Stimulated activated CD4-positive, alpha-beta T cell treated with anti-CD3 and anti-CD28 coated beads, Interleukin-1b, Interleukin-23, amount 100 ng/mL, for 1 hour (primary cell): ENCODE measurements at regions not wholly inside any gene's neighbourhood (a gene's known extent, or its start where the extent isn't known, plus 50 kb on each side); places are given as distances from the start of the nearest gene placed in this dataset.
"Not testable (repeated sequence)": the region's sequence is repeated elsewhere in the genome, so short reads cannot be mapped to it uniquely, and the experiment has no call there.

Source experiments
- DNase-seq, 2 donors: peaks; one replicate each; pipeline ENCODE4 v3.0.0-alpha.2; 2020; ENCODE audit warnings: low read depth in 2 of 2

DNA sequence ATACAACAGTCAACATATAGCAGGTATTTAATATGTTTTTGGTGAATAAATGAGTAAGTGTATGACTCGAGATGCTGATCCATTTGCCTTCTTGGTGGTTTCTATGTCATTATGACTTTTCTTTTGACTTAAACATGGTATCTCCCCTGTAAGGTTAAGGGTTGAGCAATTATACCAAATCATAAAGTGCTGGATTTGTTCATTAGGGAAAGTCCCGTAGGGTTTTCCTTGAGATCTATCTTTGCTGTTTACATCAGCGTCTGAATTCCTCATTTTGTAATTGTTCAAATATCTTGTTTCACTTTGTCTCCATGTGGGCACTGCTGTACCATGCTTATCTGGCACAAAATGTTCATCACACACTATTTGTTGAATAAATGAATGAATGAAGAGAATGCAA lies 562.6 kb downstream of the EDEM1 start:
- DNase-seq = no peak

DNA sequence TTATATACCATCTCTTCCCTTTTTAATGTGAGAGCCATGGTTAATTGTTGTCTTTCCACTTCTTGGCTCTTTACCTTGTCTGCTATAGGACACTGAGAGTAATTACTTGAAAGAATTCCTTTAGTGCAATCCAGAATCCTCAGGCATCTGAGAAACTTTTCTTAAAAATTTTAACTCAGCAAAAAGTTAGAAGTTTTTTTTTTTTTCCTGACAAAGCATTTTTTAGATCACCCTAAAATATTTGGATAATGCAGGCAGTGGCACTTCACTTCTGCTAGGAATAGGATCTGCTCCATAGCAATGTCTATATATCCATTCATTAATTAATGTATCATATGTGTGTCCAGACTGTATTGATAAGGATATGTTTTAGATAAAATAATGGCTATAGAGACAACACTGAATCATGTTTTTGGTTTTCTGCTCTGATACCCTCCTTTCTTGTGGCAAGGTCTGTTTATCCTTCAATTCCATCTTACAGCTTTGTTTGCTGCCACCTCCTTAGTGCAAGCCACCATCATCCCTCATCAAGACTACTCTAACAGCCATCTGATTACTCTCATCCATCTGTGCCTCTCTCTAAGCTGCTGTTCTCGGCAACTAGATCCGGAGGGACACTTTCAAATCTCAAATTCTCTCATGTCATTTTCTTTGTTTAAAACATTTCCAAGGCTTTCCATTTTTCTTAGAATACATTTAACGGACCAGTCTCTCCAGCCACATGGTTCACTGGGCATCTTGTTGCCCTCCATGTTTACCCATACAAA lies 563.5 kb downstream of the EDEM1 start:
- DNase-seq = no peak

DNA sequence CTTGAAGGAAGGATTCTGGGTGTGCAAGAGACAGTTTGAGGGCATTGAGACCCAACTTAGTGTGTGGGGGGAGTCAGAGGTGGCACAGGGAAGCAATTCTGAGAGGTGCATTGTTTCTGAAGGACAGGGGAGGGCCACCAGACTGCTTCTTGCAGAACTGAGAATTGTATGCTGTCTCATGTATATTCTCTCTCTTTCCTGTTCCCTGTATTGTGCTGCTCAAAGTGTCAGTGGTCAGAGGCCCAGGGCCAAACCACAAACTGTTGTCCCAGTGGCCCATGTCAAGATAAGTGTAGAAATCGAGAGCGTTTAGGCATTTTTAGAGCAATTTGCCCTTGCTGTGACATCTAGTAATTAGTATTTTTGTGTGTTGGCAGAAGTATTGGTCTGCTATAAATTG lies 567.1 kb downstream of the EDEM1 start:
- DNase-seq = no peak

DNA sequence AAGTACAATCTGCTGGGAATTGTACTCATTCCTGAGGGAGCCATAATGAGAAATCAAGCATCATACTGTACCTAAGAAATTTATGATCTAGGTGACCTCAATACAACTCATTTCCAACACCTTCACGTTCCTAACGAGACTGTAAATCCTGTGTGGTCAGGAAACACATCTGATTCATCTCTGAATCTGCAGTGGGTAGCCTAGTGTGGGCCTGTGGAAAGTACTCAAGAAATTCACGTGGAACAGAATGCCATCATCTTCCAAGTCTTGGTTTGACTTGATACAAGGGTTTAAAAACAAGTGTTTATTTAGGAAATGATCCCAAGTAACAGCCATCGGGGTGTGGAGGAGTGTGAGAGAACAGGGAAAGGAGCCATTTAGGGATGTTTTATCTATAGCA lies 568.9 kb downstream of the EDEM1 start:
- DNase-seq = no peak

DNA sequence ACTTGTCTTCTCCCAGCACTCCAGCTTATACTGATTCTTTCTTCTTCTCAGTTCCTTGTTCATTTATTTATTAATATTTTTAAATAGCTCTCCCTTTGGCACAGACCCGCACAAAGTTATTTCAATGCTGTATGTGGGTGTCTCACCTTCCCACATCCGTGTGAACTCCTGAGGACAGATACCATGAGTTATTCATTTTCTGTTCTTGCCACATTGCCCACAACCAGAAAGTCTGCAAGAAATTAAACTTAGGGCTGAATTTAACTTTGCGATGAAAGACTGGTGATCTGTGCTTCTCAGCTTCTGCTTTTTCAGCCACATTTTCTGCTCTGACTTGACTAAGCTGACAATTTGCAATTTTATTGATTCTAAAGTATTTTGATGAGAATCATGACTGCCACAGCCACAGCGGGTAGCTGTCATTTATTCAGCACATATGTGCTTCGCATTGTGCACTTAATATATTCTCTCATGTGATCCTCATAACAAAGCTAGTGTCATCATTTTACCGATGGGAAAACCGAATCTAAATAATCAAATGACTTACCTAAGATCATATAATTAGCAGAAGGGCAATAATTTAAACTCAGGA lies 569.8 kb downstream of the EDEM1 start:
- DNase-seq = no peak

DNA sequence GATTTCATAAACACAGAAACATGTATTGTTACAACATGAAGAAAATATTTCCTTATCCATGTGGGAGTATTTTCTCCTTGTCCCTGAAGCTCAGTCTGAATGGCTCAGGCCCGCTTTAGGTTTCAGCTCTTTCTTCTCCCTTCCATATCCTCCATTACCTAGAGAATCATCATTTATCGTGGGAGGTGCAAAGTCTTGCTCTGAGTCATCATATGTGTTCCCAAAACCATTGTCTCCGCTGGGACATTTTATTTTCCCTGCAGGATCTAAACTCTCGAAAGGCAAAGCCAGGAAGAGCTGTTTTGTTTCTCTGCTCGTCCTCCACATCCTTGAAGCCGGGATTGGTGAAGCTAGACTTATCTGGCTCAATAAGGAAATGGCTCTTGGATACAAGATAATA lies 571.2 kb downstream of the EDEM1 start:
- DNase-seq = no peak

DNA sequence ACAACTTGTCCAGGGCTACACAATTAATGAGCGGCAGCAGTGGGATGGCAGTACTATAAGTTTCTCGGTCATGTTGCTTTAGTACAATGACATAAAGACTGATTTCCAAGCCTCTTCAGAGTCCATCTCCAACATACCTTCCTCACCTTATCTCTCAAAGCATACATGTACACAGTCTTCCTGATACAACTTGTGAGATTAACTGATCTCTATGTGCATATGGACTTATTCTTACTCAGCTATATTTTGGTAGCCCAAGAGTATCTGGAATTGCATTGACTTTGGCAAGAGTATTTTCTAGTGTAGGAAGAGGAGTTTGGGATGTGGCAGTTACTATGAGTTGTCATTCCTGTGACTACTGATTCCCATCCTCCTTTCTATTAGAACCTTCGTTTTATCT lies 575.0 kb downstream of the EDEM1 start:
- no peak for DNase-seq

DNA sequence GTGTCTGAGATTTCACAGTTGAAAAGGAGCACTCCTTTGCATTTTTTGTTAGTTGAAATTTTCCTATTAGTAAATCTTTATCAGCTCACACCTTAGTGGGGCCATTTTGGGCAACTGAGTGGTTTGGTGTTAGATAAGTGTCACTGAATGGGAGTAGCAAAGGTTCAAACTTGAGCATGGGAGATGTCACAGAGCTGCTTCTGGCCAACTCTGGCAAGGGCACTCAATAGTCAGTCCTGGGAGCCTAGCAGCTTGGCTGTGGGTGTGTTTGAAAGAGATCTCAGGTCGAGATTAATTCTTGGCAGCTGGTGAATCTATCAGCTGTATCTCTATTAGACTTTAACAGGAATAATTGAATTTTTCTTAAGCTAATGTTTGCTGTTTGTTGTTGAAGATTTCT lies 579.3 kb downstream of the EDEM1 start:
- DNase-seq = no peak

DNA sequence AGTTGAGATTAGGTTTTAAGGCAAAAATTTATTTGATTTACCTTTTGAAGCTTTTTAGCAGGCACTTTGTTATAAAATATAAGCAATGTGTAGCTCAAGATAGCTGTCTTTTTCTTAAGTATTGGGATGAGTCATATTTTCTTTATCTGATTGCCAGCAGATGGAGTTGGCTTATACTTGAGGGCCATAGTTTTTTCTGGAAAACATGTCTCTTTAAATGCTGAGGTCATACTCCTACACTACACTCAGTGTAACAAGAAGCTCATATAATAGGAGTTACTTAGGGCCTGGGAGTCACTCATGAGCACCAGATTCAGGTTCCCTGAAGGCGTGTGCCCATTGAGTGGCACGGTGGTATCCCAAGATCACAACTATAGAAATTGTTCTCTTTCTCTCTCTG lies 579.8 kb downstream of the EDEM1 start:
- DNase-seq = no peak

DNA sequence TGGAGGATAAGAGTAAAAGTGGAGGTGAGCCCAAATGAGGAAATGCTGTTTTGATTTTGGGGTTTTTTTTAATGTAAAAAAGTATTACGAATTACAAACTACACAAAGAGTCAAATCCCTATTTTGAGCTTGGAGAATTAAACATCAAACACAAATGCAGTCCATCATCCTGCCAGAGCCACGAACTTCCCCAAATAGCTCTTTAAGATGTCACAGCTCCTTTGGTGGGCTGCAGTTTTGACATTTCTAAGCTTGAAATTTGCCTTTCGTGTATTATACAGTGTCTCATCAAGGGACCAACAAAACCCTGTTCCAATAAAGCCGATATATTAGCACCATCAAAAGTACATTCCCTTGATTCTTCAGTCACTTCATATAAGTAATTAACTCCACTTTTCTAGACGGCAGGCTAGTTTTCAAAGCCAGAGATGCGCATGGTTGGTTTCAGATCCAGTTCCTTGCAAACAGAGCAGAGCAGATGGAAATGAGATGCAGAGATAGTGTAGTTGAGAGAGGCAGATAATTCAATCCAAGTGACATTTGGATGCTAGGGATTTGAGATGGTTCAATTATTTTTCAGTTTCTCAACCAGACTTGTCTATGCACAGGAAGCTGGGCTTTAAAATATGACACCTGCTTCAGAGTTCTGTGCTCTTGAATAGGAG lies 580.9 kb downstream of the EDEM1 start:
- no peak for DNase-seq

DNA sequence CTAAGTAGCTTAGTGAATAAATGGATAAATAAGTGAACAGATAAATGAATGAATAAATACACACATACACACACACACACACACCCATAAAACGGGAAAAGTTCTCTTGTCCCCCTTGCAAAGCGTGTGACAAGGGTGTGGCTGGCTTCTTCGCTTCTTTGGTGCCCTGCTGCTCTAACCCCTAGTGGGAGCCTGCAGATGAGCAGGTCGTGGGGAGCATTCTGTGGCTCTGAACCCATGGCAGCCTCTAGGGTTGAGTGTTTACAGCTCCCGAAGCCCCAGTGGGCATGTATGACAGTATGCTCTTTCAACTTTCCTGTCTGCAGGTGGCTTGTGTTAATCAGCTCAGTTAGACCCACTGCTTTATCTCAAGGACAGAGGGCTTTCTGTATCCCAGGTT lies 582.3 kb downstream of the EDEM1 start:
- DNase-seq = no peak

DNA sequence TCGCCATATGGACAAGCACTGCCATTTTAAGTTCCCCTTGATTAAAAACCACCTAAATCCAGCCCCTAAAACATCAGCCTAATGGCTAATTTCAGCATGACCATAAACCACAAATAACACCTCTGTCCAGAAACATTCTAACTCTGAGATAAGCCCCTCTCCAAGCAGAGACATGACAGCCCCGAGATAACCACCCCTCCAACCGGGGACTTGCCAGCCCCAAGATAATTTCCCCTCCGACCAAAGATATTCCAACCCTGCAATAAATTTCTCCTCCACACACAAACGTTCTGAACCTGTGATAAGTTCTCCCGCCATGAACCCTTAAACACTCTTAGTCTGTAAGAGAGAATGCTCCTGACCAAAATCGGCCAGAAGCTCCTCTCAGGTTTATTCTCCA lies 586.8 kb downstream of the EDEM1 start:
- no peak for DNase-seq

DNA sequence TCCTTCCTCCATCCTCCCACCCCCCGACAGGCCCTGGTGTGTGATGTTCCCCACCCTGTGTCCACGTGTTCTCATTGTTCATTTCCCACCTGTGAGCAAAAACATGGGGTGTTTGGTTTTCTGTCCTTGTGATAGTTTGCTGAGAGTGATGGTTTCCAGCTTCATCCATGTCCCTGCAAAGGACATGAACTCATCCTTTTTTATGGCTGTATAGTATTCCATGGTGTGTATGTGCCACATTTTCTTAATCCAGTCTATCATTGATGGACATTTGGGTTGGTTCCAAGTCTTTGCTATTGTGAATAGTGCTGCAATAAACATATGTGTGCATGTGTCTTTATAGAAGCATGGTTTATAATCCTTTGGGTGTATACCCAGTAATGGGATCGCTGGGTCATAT lies 587.6 kb downstream of the EDEM1 start:
- not testable (repeated sequence) for DNase-seq

DNA sequence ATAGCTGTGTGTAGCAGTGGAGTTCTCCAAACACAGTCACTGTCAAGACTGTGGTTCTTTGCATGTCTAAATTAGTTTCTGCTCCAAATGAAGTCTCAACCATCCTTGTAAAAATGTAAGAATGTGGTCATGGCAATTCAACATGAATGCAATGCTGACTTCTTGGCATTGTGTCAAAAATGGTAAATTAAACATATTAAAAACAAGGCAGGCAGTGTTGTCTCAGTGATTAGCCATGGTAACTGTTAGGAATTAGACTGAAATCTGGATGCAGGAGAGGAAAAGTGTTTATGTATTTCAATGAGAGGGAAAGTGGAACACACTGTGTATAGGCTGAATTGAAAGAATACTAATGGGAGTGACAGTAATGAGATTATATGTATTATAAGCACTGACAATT lies 597.2 kb downstream of the EDEM1 start:
- DNase-seq = no peak

DNA sequence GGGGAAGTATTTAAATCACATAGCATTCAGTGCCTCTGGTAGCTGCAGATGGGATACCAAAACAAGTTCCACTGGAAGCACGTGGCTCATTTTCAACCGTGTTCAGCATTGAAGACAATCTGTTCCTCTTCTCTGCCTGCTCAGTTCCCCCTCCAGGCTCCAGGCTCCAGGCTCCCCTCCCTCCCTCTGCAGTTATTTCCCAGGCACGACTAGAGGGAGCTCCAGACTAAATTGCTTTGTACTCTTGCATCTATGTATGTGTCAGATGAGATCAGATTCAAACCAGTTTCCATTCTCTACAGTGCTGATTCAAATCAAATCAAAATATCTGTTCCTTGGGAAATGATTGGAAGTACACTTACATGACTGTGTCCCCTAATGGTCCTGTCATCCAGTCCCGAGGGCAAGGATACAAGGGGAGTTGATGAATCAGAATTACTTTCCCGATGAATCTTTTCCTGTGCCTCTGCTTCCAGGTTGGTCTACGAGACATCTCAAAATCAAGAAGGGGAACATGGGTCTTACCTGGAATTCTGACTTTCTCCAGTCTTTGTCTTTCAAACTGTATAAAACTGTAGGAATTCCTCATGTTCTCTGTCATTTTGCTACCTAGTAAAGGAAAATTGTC lies 600.5 kb downstream of the EDEM1 start:
- DNase-seq = no peak

DNA sequence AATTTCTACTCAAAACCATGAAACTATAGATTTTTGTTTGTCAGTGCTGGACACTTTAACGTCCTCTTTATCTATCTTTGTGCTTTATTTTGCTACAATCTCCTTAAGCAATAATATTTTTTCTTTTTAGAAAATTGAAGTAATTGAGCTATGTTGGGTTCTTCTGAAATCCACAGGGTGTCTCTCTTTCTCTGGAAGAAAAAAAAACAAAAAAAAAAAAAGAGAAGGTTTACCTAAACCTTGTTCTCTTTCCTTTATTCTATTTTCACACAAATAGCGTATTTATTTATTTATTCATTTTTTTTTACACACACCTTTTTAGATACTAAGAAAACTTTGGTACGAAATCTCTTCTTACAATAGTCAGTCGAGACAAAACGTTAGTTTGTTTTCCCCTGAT lies 601.0 kb downstream of the EDEM1 start:
- DNase-seq = no peak

DNA sequence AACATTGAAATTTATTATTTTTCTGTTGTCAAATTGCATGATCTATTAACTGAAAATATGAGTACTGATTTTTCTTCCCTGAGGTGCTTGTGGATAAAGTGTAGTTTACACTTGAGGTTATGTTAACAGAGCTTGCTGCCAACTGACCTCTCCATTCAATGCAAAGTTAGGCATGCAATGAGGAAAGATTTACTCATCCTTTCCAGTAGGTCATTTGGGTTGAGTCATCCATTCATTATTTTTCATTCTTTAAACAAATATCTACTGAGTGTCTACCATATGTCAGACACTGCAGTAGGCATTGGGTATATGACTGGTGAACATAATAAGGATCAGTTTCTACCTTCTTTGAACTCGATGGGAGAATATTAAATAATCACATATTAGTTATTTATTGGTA lies 604.1 kb downstream of the EDEM1 start:
- no peak for DNase-seq

DNA sequence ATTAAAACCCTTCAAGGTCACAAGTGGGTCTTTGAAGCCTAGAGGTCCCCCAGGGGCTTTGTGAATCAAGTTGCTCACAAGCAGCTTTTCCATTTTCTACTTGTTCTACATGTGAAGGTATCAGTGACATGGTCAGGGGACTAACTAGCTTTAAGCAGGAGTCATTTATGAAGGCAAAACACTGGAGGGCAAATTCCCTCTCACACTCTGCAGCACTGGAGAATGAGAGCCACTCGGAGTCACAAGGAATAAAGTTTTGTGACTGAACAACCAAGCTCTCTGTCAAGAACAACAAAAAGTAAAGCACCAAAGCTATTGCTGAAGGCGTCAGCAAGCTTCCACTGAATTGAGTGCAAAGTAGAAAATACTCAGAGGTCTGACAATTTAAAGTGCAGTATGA lies 609.0 kb downstream of the EDEM1 start:
- DNase-seq = no peak

DNA sequence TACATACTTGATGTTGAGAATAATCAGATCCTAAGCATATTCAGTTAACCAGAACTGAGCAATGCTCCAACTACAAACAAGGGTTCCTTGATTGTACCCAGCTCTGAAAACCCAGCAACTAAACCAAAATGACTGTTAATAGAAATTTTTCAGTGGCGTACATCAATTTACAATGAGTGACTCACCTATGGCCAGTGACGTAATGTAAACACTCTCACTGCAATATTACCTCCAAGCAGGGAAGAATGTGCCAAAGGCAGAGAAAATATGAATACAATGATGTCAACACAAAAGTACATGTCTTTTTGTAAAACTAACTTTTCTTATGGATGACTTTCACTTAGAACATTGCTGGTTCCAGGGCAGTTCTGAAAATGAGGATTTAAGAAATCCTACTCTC lies 611.3 kb downstream of the EDEM1 start:
- DNase-seq = no peak

DNA sequence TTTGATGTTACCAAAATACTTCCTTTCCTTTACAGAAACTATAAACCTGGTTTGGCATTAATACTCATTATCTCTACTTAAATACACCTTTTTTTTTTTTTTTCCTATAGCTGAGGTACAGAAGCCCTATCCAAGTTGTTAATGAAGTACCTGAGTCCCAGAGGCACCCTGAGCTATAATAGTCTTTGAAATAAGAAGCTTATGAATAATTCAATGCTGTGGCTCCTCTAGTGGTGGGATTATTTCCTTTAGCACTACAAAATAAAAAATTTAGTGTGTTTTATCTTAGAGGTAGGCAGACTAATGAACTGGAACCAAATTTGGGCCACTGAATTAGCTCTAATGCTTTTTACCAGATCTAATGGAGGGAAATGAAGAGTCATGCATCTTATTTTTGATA lies 611.9 kb downstream of the EDEM1 start:
- no peak for DNase-seq

DNA sequence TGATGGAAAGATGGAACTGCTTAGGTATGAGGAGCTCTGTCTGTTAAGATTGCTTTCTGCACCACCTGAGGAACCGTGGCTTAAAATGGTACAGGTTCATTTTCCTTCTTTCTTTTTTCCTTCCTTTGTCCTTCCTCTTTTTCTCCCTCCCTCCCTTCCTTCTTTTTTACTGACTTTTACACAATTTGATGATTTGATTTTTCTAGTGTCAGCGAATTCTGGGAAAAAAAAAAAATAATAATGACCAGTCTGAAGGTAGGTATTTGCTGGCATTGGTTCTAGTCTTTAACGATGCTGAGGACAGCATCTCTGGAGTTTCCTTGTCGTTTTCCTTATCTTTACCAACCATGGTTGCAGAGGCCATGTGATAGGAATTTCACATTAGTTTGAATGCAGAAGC lies 613.5 kb downstream of the EDEM1 start:
- no peak for DNase-seq

DNA sequence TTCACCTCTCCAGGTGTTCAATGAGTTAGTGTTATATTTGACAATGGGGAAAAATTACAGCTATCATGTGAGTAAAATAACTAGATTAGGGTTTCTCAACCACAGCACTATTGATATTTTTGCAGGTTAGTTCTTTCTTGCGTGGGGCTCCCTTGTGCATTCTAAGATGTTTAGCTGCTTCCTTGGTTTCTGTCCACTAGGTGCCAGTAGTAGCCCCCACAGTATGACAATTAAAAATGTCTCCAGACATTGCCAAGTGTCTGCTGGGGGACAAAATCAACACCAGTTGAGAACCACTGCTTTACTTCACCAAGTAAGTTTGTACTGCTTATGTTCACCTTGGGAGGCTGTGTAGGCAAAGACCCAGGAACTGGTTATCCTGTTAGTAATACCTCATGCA lies 618.7 kb downstream of the EDEM1 start:
- no peak for DNase-seq
